ENCODE measurements at regions not wholly inside any gene's neighbourhood (a gene's known extent, or its start where the extent isn't known, plus 50 kb on each side); places are given as distances from the start of the nearest gene placed in this dataset.

GRCh38 chr3:104687362-104687761 lies 679.3 kb upstream of the ALCAM start:
- no peak for DNase-seq
- Mint-ChIP-seq H3K27ac (no peak overlapping the region), H3K4me3 (no peak overlapping the region), H3K9me3 (no peaks in the 10 kb centered on the region), H3K36me3 (no peaks in the 10 kb centered on the region), H3K27me3 (no peaks in the 10 kb centered on the region), H3K4me1 (no peaks in the 10 kb centered on the region)

DNA sequence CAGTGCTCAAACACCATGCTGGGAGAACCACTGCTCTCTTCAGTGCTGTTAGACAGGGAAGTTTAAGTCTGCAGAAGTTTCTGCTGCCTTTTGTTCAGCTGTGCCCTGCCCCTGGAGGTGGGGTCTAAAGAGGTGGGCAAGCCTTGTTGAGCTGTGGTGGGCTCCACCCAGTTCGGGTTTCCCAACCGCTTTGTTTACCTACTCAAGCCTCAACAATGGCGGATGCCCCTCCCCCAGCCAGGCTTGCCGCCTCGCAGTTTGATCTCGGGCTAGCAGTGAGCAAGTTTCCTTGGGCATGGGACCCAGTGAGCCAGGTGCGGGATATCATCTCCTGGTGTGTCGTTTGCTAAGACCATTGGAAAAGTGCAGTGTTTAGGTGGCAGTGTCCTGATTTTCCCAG lies 670.2 kb upstream of the ALCAM start:
- H3K27me3 Mint-ChIP-seq = no peaks in the 10 kb centered on the region
- peaks cover 1% of the 10 kb centered on the region for H3K36me3 Mint-ChIP-seq
- H3K4me1 Mint-ChIP-seq = no peaks in the 10 kb centered on the region
- peaks cover 7% of the 10 kb centered on the region for H3K9me3 Mint-ChIP-seq
- no peak for DNase-seq
- no peak overlapping the region for H3K4me3 Mint-ChIP-seq
- H3K27ac Mint-ChIP-seq = no peak overlapping the region

DNA sequence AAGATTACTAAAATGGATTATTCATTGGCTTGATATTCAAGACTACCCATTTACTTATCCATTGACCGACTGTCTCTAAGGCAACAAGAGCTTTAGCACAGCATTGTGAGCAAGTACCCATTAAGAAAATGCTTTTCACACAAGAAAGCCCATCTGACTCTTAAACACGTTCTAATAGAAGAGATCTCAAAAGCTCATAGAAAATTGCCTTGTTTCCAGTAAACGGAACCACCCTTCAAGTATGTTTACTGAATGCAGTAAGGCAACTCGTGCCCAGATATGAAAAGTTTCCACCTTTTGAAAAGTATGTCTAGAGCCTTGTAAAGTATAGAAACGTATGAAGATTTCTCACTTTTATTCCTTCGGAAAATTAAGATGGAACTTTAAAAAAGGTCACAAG lies 655.3 kb upstream of the ALCAM start:
- H3K27me3 Mint-ChIP-seq = no peaks in the 10 kb centered on the region
- no peak for DNase-seq
- H3K36me3 Mint-ChIP-seq = no peaks in the 10 kb centered on the region

GRCh38 chr3:104715972-104716371 lies 650.7 kb upstream of the ALCAM start:
- no peak overlapping the region for H3K4me3 Mint-ChIP-seq
- no peaks in the 10 kb centered on the region for H3K36me3 Mint-ChIP-seq
- H3K9me3 Mint-ChIP-seq = no peaks in the 10 kb centered on the region
- no peak overlapping the region for H3K27ac Mint-ChIP-seq
- H3K4me1 Mint-ChIP-seq = no peaks in the 10 kb centered on the region
- no peaks in the 10 kb centered on the region for H3K27me3 Mint-ChIP-seq
- no peak for DNase-seq

More for the DNA sequence above, 655.3 kb upstream of the ALCAM start:
- Mint-ChIP-seq H3K27ac (no peak overlapping the region), H3K4me3 (no peak overlapping the region), H3K4me1 (no peaks in the 10 kb centered on the region), H3K9me3 (no peaks in the 10 kb centered on the region)

- DNase-seq = no peak
- no peak overlapping the region for H3K27ac Mint-ChIP-seq
- H3K4me1 Mint-ChIP-seq = no peaks in the 10 kb centered on the region
- no peaks in the 10 kb centered on the region for H3K9me3 Mint-ChIP-seq
- H3K4me3 Mint-ChIP-seq = no peak overlapping the region
- H3K27me3 Mint-ChIP-seq = no peaks in the 10 kb centered on the region
- no peaks in the 10 kb centered on the region for H3K36me3 Mint-ChIP-seq
Observed at GRCh38 chr3:104717828-104718196, 648.9 kb upstream of the ALCAM start.

GRCh38 chr3:104723000-104723399 lies 643.7 kb upstream of the ALCAM start:
- Mint-ChIP-seq H3K4me1 (no peaks in the 10 kb centered on the region), H3K4me3 (no peak overlapping the region), H3K27ac (no peak overlapping the region), H3K27me3 (no peaks in the 10 kb centered on the region), H3K36me3 (no peaks in the 10 kb centered on the region), H3K9me3 (no peaks in the 10 kb centered on the region)
- DNase-seq = no peak

DNA sequence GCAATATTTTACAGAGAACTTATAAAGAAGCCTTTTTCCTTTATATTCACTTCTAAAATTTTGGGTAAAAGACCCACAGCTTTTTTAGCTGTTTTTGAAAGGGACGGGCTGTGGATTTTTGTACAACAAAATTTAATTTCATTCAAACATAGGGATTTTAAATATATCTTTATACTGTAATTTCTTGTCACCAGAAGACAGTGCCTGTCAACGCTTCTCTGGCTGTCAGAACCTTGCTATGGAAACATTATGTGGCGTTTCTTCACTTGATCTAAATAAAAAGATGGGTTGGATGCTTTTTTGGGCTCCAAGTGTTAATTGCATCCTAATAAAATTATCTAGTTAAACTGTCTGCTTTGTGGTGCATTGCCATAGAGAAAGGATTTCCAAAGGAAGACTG lies 635.6 kb upstream of the ALCAM start:
- no peaks in the 10 kb centered on the region for H3K9me3 Mint-ChIP-seq
- H3K36me3 Mint-ChIP-seq = no peaks in the 10 kb centered on the region
- no peak overlapping the region for H3K27ac Mint-ChIP-seq

GRCh38 chr3:104734627-104735026 lies 632.1 kb upstream of the ALCAM start:
- no peak overlapping the region for H3K4me3 Mint-ChIP-seq
- H3K36me3 Mint-ChIP-seq = no peaks in the 10 kb centered on the region
- no peak overlapping the region for H3K27ac Mint-ChIP-seq
- no peaks in the 10 kb centered on the region for H3K27me3 Mint-ChIP-seq
- H3K4me1 Mint-ChIP-seq = no peaks in the 10 kb centered on the region
- H3K9me3 Mint-ChIP-seq = no peaks in the 10 kb centered on the region
- no peak for DNase-seq

More for the DNA sequence above, 635.6 kb upstream of the ALCAM start:
- Mint-ChIP-seq H3K4me1 (no peaks in the 10 kb centered on the region), H3K27me3 (no peaks in the 10 kb centered on the region), H3K4me3 (no peak overlapping the region)
- DNase-seq = no peak

GRCh38 chr3:104735691-104736090 lies 631.0 kb upstream of the ALCAM start:
- Mint-ChIP-seq H3K36me3 (no peaks in the 10 kb centered on the region), H3K4me3 (no peak overlapping the region), H3K27ac (no peak overlapping the region), H3K9me3 (no peaks in the 10 kb centered on the region), H3K4me1 (no peaks in the 10 kb centered on the region), H3K27me3 (no peaks in the 10 kb centered on the region)
- no peak for DNase-seq

DNA sequence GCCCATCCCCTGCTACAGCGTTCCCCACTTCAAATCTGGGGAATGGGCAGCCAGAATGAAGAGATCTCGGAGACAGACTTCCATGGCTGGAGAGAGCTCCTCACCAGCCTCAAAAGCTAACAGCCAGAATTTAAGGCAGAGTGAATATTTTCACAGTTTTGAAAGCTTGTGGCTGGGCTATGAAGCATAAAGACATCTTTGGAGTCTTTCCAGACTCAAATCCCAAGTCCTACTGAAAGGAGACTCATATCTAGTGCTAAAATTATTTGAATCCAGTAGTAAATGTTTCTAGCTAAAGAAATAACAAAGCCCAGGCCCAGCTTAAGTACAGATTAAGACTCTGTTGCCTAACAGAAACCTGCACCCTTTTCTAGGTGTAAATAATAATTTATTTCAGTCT lies 628.4 kb upstream of the ALCAM start:
- DNase-seq = no peak
- no peaks in the 10 kb centered on the region for H3K27me3 Mint-ChIP-seq
- no peak overlapping the region for H3K27ac Mint-ChIP-seq
- no peaks in the 10 kb centered on the region for H3K4me1 Mint-ChIP-seq
- no peaks in the 10 kb centered on the region for H3K9me3 Mint-ChIP-seq
- H3K4me3 Mint-ChIP-seq = no peak overlapping the region
- no peaks in the 10 kb centered on the region for H3K36me3 Mint-ChIP-seq

DNA sequence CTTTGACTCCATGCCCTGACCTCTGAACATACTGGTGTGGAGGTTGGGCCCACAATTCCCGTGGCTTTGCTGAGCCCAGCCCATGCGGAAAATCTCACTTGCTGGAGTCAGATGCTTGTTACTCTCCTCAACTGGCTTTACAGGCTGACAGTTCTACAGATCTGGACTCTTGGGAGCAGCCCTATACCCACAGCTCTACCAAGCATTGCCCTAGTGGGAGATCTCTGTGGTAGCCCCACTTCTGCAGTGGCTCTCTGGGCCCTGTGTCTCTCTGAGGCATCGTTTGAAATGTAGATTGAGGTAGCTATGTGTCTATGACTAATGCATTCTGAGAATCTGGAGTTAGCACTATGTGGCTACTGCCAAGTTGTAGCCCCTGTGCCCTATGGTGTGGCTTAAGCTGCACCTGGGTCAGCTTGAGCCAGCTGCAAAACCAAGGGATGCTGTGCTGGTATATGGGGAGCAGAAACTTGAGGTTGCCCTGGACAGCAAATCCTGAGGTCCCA lies 625.8 kb upstream of the ALCAM start:
- no peak for DNase-seq
- Mint-ChIP-seq H3K36me3 (no peaks in the 10 kb centered on the region), H3K4me1 (no peaks in the 10 kb centered on the region), H3K9me3 (no peaks in the 10 kb centered on the region), H3K27me3 (no peaks in the 10 kb centered on the region), H3K4me3 (no peak overlapping the region), H3K27ac (no peak overlapping the region)

DNA sequence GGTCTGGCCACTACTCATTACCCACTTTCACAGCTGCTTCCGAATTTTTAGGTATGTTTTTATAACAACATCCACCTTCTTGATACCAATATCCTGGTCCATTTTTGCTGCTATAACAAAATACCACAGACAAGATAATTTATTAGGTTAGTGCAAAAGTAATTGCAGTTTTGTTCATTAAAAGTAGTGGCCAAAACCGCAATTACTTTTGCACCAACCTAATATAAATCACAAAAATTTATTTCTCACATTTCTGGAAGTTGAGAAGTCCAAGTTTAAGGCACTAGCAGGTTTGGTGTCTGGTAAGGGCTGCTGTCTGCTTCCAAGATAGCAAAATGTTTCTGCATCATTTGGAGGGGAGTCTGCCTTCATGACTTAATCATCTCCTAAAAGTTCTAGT lies 624.7 kb upstream of the ALCAM start:
- no peaks in the 10 kb centered on the region for H3K36me3 Mint-ChIP-seq
- no peaks in the 10 kb centered on the region for H3K27me3 Mint-ChIP-seq
- no peaks in the 10 kb centered on the region for H3K4me1 Mint-ChIP-seq
- DNase-seq = no peak
- H3K9me3 Mint-ChIP-seq = no peaks in the 10 kb centered on the region
- H3K4me3 Mint-ChIP-seq = no peak overlapping the region
- no peak overlapping the region for H3K27ac Mint-ChIP-seq

DNA sequence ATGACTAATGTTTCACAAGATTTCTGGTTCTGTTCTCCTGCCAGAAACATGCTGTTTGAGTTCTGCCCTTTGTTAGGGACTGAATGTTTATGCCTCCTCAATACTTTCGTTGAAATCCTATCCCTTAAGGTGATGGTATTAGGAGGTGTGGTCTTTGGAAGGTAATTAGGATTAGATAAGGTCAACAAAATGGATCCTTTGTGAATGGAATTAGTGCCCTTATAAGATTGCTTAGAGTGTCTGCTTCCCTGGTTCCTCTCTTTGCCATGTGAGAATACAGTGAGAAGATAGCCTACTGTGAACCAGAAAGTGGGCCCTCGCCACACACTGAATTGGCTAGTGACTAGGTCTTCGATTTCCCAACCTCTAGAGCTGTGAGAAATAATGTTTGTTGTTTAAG lies 621.4 kb upstream of the ALCAM start:
- H3K27ac Mint-ChIP-seq = no peak overlapping the region
- H3K4me1 Mint-ChIP-seq = no peaks in the 10 kb centered on the region
- H3K36me3 Mint-ChIP-seq = no peaks in the 10 kb centered on the region

GRCh38 chr3:104746056-104746455 lies 620.7 kb upstream of the ALCAM start:
- no peak for DNase-seq
- H3K9me3 Mint-ChIP-seq = no peaks in the 10 kb centered on the region
- no peak overlapping the region for H3K4me3 Mint-ChIP-seq
- no peaks in the 10 kb centered on the region for H3K4me1 Mint-ChIP-seq
- no peak overlapping the region for H3K27ac Mint-ChIP-seq
- no peaks in the 10 kb centered on the region for H3K27me3 Mint-ChIP-seq
- H3K36me3 Mint-ChIP-seq = no peaks in the 10 kb centered on the region

More for the DNA sequence above, 621.4 kb upstream of the ALCAM start:
- Mint-ChIP-seq H3K9me3 (no peaks in the 10 kb centered on the region), H3K27me3 (no peaks in the 10 kb centered on the region), H3K4me3 (no peak overlapping the region)
- no peak for DNase-seq

DNA sequence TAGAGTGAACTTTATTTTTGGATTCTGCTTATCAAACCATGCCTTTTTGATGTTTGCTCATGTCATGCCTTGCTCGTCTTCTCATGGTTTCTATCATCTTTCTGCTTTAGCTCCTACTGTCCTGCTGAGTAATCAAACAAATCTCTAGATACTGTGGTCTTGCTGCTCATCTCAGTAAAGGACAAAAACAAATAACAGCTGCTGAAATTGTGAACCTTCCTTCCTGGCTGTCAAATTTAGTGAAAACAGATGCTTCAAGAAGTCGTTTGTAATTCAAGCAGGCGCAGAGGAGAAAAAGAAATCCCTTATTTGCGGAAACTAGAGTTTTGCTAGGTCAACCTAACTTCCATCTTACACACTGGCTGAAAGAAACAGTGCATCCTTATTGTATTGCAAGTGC lies 616.1 kb upstream of the ALCAM start:
- no peak overlapping the region for H3K4me3 Mint-ChIP-seq
- no peaks in the 10 kb centered on the region for H3K4me1 Mint-ChIP-seq
- H3K27ac Mint-ChIP-seq = no peak overlapping the region
- no peaks in the 10 kb centered on the region for H3K27me3 Mint-ChIP-seq
- no peaks in the 10 kb centered on the region for H3K36me3 Mint-ChIP-seq
- H3K9me3 Mint-ChIP-seq = no peaks in the 10 kb centered on the region
- no peak for DNase-seq

DNA sequence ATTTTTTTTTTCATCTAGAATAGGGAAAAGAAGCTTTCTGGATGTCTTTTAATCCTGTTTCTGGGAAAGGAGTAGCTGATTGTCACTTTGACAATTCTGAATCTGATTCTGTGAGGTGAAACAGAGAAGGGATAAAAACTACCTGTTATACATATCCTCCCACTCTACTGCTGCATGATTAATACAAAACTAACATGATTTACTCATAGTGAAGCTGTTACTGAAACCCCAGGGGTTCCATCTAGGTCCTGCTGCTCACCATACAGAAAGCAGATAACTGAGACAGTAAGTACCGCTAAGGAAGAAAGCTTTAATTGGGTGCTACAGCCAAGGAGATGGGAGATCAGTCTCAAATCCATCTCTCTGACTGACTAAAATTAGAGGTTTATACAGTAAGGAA lies 610.9 kb upstream of the ALCAM start:
- Mint-ChIP-seq H3K4me1 (no peaks in the 10 kb centered on the region), H3K4me3 (no peak overlapping the region), H3K27ac (no peak overlapping the region), H3K27me3 (no peaks in the 10 kb centered on the region), H3K9me3 (no peaks in the 10 kb centered on the region), H3K36me3 (no peaks in the 10 kb centered on the region)
- DNase-seq = no peak

DNA sequence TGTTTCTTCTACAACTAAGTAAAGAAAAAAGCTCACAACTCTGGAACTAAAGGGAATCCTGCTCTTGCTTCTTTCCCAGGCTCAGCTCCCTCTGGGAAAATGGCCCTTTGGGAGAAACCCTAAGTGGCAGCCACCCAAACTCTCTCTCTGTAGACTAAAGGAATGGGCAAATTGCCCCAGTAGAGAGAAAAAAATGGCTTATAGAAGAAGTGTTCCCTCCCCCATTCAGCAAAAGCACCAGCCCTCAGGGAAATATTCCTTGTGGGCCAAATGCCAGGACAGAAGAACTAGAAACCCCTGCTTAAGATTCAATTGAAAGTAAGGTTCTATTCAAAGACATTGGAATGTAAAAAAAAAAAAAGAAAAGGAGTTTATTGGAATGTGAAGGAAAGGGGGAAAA lies 603.7 kb upstream of the ALCAM start:
- Mint-ChIP-seq H3K27me3 (no peaks in the 10 kb centered on the region), H3K4me3 (no peak overlapping the region), H3K9me3 (no peaks in the 10 kb centered on the region), H3K36me3 (no peaks in the 10 kb centered on the region), H3K4me1 (no peaks in the 10 kb centered on the region), H3K27ac (no peak overlapping the region)
- DNase-seq = no peak

Data from activated naive CD8-positive, alpha-beta T cell treated with anti-CD3 and anti-CD28 coated beads for 36 hours (primary cell).